Posterior cingulate gyrus (tissue), 11 donors: ENCODE measurements at regions not wholly inside any gene's neighbourhood (a gene's known extent, or its start where the extent isn't known, plus 50 kb on each side); places are given as distances from the start of the nearest gene placed in this dataset.

ENCODE experiments used
- DNase-seq, 10 donors: peaks; one replicate each; pipeline versions ENCODE4 v3.0.0 to v3.0.0-alpha.2; 2020 to 2021; ENCODE audit warnings: mixed read lengths in 3 of 10
- intact Hi-C: fragments of 100-400 bp; cut with DNase I; formaldehyde crosslinking; loops from one replicate; pipeline ENCODE4 v1.15.1; 2023

DNA sequence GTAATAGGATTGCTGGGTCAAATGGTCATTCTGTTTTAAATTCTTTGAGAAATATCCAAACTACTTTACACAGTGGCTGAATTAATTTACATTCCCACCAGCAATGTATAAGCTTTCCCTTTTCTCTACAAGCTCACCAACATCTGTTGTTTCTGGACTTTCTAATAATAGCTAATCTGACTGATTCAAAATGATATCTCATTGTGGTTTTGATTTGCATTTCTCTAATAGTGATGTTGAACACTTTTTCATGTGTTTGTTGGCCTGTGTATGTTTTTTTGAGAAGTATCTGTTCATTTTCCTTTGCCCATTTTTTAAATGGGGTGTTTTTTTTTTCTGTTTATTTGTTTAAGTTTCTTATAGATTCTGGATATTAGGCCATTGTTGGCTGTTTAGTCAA lies 659.0 kb upstream of the GNPDA2 start:
- intact Hi-C loops, result no loop called here
- DNase-seq, result no peak

DNA sequence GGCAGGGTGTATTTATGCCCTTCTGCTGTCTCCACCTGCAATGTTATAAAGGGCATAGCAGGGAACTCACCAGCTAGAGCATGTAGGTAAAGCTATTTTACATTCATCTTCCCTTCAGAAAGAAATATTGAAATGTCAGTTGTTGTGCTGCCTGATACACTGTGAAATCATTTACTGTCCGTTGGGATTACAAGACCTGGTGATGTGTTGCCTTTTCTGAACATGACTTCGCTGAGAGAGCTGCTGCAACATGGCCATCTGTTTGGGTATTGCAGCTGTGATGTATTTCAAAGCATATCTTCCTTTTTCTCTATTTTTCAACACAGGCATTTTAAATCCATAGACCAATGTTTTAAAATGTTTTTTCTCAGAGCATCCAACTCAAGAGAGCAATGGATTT lies 644.1 kb upstream of the GNPDA2 start:
- intact Hi-C loops, result no loop called here
- peak in 1 of 10 donors; percentile 55 for DNase-seq

DNA sequence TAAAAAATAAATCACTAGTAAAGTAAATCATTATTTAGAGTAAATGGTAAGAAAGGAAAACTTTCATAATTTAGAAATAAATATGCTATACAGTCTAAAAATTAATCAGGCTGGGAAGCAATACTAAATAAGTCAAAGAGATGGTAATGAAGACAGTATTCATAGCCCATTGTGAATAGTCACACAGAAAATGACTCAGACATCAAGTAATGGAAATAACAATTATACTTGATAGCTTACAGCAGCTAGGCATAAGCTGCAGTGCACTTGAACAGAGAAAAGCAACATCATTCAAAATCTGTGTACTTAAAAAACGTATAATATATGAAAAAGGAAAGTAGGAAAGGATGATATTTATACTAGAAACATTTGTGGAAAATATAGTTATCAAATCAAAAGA lies 642.5 kb upstream of the GNPDA2 start:
- intact Hi-C loops, result no loop called here
- no peak for DNase-seq

- intact Hi-C loops, result no loop called here
Observed at GRCh38 chr4:45363931-45364330, 637.6 kb upstream of the GNPDA2 start.

GRCh38 chr4:45358573-45359506 lies 632.5 kb upstream of the GNPDA2 start:
- intact Hi-C loops, result no loop called here
- peak in 6 of 10 donors; percentile 28 to 83 (median 56) for DNase-seq

More at GRCh38 chr4:45363931-45364330, 637.6 kb upstream of the GNPDA2 start:
- no peak for DNase-seq

DNA sequence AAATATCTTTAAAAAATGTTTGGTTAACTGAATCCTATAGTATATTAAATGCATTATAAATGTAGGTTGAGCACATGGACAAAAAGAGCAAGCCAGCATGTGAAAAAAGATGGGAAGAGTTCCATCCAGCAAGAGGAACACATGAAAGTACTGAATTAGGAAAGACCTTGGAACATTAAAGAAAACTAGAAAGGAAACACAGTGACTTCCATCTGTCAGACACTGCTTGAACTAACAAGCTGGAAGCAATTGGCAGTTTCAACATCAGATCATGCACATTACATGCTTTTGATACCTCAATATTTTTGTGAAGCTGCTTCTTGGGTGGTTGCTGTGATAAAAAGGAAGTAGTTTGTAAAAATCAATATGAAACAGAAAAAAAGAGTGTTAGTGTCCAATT lies 626.8 kb upstream of the GNPDA2 start:
- no peak for DNase-seq
- intact Hi-C loops, result no loop called here

- peak in 1 of 10 donors; percentile 65 for DNase-seq
- intact Hi-C loops, result no loop called here
Observed at GRCh38 chr4:45350438-45350837, 624.1 kb upstream of the GNPDA2 start.

DNA sequence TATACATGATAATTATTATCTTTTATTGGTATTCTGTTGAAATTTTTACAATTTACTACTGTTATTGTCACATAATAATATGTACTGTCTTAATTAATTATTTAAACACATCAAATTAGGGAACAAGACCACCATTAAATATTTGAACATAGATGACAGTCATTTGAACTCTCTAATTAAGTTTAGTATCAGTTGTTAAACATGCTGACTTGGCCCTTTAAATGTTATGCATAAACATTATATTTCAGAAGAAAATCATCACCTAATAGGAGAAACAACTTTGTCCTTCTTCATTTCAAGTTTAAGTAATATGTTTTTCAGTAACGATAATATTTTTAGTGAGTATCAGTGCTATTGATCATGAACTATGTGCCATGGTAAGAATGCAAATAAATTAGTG lies 623.5 kb upstream of the GNPDA2 start:
- intact Hi-C loops, result no loop called here
- no peak for DNase-seq

DNA sequence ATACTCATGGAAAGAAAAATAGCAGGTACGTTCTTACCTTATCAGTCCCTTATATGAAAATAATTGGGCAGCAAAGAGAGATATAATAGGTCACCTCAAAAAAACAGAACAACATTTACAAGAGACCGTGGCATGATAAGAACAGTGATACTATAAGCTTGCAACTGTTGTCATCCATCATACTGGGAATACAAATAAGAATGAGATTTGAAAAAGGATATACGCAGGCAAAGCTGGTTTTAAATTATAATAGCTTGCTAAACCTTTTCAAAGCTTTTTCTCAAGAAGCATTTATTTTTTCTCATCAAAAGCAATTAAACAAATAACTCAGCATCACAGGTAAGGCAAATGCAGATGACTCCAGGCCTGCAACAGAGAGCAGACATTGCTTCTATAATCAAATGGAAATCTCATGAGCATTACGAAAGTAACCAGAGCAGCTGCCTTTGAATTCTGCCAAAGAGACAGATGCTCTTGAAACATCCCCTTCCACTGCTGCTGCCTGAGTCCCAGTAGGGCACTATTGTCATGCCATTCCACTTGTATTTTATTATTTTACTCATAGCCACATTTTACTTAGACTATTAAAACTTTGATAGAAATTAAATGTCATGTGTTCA lies 620.6 kb upstream of the GNPDA2 start:
- no peak for DNase-seq
- intact Hi-C loops, result no loop called here

- no peak for DNase-seq
- intact Hi-C loops, result no loop called here
Observed at GRCh38 chr4:45345558-45345957, 619.2 kb upstream of the GNPDA2 start.

GRCh38 chr4:45331802-45332201 lies 605.4 kb upstream of the GNPDA2 start:
- intact Hi-C loops, result no loop called here
- no peak for DNase-seq

DNA sequence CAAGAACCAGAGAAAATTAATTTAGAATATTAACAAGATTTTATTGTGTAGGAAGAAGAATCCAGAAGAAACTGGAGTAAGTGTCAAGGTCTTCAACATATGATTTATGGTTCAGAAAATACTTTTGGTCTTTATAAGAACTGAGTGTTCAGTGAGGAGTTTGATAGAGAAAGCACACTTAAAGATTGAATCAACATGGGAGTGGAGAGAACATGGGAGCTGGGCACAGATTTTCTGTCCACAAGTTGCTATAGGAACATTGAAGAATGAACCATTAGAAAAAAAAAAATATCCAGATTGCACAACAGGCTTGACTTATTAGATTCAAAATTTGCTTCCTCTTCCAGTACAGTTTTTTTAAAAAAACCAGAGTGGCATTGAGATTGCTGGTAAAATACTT lies 601.2 kb upstream of the GNPDA2 start:
- no peak for DNase-seq
- intact Hi-C loops, result no loop called here

DNA sequence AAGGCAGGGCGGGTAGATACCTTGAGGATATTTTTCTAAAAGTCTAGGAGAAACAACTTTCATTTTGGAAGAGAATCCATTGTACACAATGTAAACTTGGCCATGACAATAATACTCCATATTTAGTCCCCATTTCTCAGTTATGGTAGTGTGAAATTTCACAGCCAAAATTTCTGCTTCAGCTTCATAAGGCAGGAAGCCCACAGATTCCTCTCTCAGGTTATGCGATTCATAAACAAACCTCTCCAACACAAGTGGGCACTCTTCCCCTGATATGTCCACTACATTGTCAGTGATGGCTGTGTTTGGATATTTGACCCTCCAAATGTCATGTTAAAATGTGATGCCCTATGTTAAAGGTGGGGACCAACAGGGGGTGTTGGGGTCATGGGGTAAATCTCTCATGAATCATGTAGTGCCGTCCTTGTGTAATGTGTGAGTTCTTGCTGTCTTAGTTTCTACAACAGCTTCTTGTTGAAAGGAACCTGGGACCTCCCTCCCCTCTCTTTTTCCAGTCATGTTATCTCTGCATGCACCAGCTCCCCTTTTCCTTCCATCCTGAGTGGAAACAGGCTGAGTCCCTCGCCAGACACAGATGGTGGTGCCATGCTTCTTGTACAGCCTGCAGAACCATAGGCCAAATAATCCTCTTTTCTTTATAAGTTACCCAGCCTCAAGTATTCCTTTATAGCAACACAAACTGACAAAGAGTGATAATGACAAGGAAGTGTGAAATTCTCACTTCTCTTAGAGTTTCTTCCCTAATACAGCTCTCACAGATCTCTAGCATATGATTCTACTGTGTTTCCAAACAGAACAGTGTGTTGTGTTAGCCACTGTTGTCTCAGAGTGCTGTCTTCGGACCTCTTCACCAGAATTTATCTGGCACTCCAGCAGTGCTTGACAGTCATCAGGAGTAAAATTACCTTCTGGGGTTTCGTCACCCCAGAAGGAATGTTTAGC lies 598.4 kb upstream of the GNPDA2 start:
- intact Hi-C loops, result no loop called here
- DNase-seq, result peak in 8 of 10 donors; percentile 21 to 86 (median 34)

GRCh38 chr4:45323453-45324058 lies 597.2 kb upstream of the GNPDA2 start:
- intact Hi-C loops, result no loop called here
- no peak for DNase-seq

DNA sequence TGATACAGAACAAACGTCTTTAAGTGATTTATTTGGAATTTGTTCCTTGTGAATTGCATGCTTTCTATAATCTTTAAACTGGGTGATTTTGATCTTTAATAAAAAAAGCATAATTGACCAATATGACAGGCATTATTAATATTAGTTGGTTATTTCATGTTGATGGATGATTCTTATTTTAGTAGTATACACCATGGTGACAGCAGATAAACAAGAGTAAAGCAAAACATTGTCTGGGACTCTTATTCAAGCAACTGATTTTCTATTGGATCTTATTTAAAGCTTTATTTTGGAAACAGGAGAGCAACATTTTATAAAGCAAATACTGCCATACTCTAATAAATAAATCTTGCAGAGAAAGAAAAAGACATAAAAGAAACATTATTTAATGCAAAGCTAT lies 591.4 kb upstream of the GNPDA2 start:
- no peak for DNase-seq
- intact Hi-C loops, result no loop called here

GRCh38 chr4:45317276-45317675 lies 590.9 kb upstream of the GNPDA2 start:
- intact Hi-C loops, result no loop called here
- no peak for DNase-seq

DNA sequence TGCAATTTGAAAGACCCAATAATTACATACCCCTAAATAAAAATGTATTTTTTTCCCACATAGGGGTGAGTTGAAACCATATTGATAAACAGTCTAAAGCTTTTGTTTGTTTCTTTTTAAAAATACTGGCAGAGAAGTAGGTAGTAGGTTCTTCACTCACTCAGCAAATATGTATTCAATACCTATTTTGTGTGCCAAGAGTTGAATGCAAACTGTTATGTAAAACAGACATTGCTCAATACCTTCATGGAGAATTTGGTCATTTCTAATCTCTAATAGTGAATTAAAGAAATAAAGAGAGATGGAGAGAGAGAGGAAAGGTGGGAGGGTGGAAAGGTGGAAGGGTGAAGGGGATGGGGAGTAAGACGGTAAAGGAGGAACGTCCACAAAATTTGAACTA lies 589.9 kb upstream of the GNPDA2 start:
- DNase-seq, result no peak
- intact Hi-C loops, result no loop called here

- no peak for DNase-seq
- intact Hi-C loops, result no loop called here
Observed at GRCh38 chr4:45302828-45303227, 576.5 kb upstream of the GNPDA2 start.

DNA sequence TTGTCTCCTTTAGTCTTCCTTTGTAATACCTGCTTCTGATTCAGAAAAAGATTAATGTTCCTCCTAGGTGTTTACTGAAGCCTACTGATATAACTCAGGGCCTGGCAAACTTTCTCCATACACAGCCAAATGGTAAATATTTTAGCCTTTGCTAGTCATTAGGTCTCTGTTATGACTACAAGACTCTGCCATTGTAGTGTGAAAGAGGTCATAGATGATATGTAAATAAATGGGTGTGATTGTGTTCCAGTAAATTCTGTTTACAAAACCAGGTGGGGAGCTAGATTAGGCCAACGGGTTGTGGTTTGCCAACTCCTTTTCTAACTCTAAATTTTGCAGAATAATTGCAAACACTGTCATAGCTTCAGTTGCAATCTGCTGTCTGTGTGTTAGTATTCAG lies 568.1 kb upstream of the GNPDA2 start:
- intact Hi-C loops, result no loop called here

DNA sequence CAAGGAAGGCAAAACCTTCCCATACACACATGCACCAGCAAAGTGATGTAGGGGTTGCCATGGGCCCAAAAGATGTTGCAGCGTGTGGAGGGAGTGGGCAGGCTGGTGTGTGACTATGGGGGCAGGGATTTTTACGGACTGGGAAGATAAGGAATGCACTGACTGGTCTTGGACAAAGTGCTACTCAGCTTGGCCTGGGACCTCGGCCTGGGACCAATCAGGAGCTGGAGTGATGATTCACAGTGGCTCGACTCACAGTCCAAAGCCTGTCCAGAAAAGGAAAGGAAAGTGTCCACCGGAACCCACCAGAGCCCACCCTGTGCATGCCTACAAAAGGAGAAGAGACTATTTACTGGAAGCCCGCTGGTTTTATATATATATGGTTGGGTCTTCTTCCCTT lies 567.0 kb upstream of the GNPDA2 start:
- intact Hi-C loops, result no loop called here
- DNase-seq, result no peak

More for the DNA sequence above, 568.1 kb upstream of the GNPDA2 start:
- no peak for DNase-seq
